ENCODE measurements at regions not wholly inside any gene's neighbourhood (a gene's known extent, or its start where the extent isn't known, plus 50 kb on each side); places are given as distances from the start of the nearest gene placed in this dataset.

- TF ChIP-seq, protein P1, sequence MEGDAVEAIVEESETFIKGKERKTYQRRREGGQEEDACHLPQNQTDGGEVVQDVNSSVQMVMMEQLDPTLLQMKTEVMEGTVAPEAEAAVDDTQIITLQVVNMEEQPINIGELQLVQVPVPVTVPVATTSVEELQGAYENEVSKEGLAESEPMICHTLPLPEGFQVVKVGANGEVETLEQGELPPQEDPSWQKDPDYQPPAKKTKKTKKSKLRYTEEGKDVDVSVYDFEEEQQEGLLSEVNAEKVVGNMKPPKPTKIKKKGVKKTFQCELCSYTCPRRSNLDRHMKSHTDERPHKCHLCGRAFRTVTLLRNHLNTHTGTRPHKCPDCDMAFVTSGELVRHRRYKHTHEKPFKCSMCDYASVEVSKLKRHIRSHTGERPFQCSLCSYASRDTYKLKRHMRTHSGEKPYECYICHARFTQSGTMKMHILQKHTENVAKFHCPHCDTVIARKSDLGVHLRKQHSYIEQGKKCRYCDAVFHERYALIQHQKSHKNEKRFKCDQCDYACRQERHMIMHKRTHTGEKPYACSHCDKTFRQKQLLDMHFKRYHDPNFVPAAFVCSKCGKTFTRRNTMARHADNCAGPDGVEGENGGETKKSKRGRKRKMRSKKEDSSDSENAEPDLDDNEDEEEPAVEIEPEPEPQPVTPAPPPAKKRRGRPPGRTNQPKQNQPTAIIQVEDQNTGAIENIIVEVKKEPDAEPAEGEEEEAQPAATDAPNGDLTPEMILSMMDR (conservative IDR thresholded peaks at IDR 0.05; ENCODE audit: low read depth in 2 of 2), result no peak
- TF ChIP-seq EZH2 (IDR thresholded peaks at IDR 0.05; ENCODE audit: low read depth, unreplicated experiment) (no peak), REST (IDR thresholded peaks at IDR 0.05; ENCODE audit: unreplicated experiment) (no peak), EZH2phosphoT487 (IDR thresholded peaks at IDR 0.05; ENCODE audit: unreplicated experiment) (no peak), POLR2AphosphoS5 (IDR thresholded peaks at IDR 0.05; ENCODE audit: low read depth) (no peak), ETS1 (IDR thresholded peaks at IDR 0.05) (no peak), ZNF331 (CRISPR knock-in tag; IDR thresholded peaks at IDR 0.05; ENCODE audit: low read depth) (no peak), ZNF114 (CRISPR knock-in tag; IDR thresholded peaks at IDR 0.05) (no peak), NANOG (IDR thresholded peaks at IDR 0.05; ENCODE audit: borderline replicate concordance) (no peak), CREB1 (CRISPR knock-in tag; IDR thresholded peaks at IDR 0.05; ENCODE audit: low read depth) (no peak), STAT1 (IDR thresholded peaks at IDR 0.05; ENCODE audit: unreplicated experiment) (no peak)
- TF ChIP-seq, protein P2, sequence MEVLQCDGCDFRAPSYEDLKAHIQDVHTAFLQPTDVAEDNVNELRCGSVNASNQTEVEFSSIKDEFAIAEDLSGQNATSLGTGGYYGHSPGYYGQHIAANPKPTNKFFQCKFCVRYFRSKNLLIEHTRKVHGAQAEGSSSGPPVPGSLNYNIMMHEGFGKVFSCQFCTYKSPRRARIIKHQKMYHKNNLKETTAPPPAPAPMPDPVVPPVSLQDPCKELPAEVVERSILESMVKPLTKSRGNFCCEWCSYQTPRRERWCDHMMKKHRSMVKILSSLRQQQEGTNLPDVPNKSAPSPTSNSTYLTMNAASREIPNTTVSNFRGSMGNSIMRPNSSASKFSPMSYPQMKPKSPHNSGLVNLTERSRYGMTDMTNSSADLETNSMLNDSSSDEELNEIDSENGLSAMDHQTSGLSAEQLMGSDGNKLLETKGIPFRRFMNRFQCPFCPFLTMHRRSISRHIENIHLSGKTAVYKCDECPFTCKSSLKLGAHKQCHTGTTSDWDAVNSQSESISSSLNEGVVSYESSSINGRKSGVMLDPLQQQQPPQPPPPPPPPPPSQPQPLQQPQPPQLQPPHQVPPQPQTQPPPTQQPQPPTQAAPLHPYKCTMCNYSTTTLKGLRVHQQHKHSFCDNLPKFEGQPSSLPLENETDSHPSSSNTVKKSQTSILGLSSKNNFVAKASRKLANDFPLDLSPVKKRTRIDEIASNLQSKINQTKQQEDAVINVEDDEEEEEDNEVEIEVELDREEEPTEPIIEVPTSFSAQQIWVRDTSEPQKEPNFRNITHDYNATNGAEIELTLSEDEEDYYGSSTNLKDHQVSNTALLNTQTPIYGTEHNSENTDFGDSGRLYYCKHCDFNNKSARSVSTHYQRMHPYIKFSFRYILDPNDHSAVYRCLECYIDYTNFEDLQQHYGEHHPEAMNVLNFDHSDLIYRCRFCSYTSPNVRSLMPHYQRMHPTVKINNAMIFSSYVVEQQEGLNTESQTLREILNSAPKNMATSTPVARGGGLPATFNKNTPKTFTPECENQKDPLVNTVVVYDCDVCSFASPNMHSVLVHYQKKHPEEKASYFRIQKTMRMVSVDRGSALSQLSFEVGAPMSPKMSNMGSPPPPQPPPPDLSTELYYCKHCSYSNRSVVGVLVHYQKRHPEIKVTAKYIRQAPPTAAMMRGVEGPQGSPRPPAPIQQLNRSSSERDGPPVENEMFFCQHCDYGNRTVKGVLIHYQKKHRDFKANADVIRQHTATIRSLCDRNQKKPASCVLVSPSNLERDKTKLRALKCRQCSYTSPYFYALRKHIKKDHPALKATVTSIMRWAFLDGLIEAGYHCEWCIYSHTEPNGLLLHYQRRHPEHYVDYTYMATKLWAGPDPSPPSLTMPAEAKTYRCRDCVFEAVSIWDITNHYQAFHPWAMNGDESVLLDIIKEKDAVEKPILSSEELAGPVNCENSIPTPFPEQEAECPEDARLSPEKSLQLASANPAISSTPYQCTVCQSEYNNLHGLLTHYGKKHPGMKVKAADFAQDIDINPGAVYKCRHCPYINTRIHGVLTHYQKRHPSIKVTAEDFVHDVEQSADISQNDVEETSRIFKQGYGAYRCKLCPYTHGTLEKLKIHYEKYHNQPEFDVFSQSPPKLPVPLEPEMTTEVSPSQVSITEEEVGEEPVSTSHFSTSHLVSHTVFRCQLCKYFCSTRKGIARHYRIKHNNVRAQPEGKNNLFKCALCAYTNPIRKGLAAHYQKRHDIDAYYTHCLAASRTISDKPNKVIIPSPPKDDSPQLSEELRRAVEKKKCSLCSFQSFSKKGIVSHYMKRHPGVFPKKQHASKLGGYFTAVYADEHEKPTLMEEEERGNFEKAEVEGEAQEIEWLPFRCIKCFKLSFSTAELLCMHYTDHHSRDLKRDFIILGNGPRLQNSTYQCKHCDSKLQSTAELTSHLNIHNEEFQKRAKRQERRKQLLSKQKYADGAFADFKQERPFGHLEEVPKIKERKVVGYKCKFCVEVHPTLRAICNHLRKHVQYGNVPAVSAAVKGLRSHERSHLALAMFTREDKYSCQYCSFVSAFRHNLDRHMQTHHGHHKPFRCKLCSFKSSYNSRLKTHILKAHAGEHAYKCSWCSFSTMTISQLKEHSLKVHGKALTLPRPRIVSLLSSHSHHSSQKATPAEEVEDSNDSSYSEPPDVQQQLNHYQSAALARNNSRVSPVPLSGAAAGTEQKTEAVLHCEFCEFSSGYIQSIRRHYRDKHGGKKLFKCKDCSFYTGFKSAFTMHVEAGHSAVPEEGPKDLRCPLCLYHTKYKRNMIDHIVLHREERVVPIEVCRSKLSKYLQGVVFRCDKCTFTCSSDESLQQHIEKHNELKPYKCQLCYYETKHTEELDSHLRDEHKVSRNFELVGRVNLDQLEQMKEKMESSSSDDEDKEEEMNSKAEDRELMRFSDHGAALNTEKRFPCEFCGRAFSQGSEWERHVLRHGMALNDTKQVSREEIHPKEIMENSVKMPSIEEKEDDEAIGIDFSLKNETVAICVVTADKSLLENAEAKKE (CRISPR knock-in tag; IDR thresholded peaks at IDR 0.05), result no peak
These were observed 58.3 kb upstream of the DHX40 start for GRCh38 chr17:59506894-59507726.
